ENCODE measurements at regions not wholly inside any gene's neighbourhood (a gene's known extent, or its start where the extent isn't known, plus 50 kb on each side); places are given as distances from the start of the nearest gene placed in this dataset.

DNA sequence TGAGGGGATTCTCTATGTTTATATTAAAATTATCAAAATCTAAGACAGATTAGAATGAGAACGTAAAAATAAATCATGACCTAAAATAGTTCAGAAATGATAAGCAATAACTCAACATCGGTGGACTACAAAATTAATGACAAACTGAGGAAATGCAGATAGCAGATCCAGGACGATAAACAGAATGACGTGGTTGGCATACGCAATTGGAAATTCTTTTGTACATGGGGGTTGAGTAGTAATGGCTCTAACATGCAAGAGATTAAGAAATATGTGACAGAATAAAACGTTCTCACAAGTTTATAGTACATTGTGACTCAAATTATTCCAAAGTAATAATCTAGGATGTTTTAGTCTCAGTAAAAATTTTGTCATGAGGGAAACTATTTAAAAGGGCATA, 575.2 kb upstream of the BRINP3 start:
- TF ChIP-seq, protein P1, sequence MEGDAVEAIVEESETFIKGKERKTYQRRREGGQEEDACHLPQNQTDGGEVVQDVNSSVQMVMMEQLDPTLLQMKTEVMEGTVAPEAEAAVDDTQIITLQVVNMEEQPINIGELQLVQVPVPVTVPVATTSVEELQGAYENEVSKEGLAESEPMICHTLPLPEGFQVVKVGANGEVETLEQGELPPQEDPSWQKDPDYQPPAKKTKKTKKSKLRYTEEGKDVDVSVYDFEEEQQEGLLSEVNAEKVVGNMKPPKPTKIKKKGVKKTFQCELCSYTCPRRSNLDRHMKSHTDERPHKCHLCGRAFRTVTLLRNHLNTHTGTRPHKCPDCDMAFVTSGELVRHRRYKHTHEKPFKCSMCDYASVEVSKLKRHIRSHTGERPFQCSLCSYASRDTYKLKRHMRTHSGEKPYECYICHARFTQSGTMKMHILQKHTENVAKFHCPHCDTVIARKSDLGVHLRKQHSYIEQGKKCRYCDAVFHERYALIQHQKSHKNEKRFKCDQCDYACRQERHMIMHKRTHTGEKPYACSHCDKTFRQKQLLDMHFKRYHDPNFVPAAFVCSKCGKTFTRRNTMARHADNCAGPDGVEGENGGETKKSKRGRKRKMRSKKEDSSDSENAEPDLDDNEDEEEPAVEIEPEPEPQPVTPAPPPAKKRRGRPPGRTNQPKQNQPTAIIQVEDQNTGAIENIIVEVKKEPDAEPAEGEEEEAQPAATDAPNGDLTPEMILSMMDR (IDR thresholded peaks at IDR 0.05): no peak
- TF ChIP-seq POLR2A (IDR thresholded peaks at IDR 0.05; ENCODE audit: low read depth) (no peak), EP300 (IDR thresholded peaks at IDR 0.05) (no peak), POLR2AphosphoS5 (IDR thresholded peaks at IDR 0.05) (no peak)
